Osteoblast (primary cell): ENCODE measurements at regions not wholly inside any gene's neighbourhood (a gene's known extent, or its start where the extent isn't known, plus 50 kb on each side); places are given as distances from the start of the nearest gene placed in this dataset.

Source experiments
- DNase-seq: peaks from one replicate; pipeline ENCODE4 v3.0.0; 2011; ENCODE audit warnings: low spot score, mixed read lengths; ENCODE audit not compliant: insufficient read length; ENCODE audit errors: missing footprints
- H2AFZ ChIP-seq: 2 replicates; pipeline ENCODE4 v1.6.0; 2011; ENCODE audit warnings: mild to moderate bottlenecking, low read length
- H3K27ac ChIP-seq: 2 replicates; pipeline ENCODE4 v1.5.1; 2011; ENCODE audit warnings: mild to moderate bottlenecking, low read depth, low read length, moderate library complexity
- H3K27me3 ChIP-seq: 2 replicates; pipeline ENCODE4 v1.6.0; 2012; ENCODE audit warnings: mild to moderate bottlenecking, control low read depth, inconsistent platforms, low read length, moderate library complexity; ENCODE audit not compliant: insufficient read depth
- H3K36me3 ChIP-seq: 2 replicates; pipeline ENCODE4 v1.5.1; 2011; ENCODE audit warnings: mild to moderate bottlenecking, low read length, control low read depth, moderate library complexity; ENCODE audit not compliant: insufficient read depth
- H3K4me1 ChIP-seq: 2 replicates; pipeline ENCODE4 v1.5.1; 2011; ENCODE audit warnings: mild to moderate bottlenecking, low read length, control low read depth, moderate library complexity; ENCODE audit not compliant: insufficient read depth
- H3K4me2 ChIP-seq: 2 replicates; pipeline ENCODE4 v1.6.0; 2011; ENCODE audit warnings: mild to moderate bottlenecking, low read length; ENCODE audit not compliant: insufficient read depth
- H3K4me3 ChIP-seq: fragments of 200-600 bp; sonication (generic); 3 replicates; pipeline ENCODE4 v1.5.1; 2012; ENCODE audit warnings: mild to moderate bottlenecking, low read length, inconsistent platforms; ENCODE audit not compliant: insufficient read depth
- H3K79me2 ChIP-seq: 2 replicates; pipeline ENCODE4 v1.6.0; 2012; ENCODE audit warnings: mild to moderate bottlenecking, low read length, control low read depth, inconsistent platforms; ENCODE audit not compliant: insufficient read depth
- H3K9me3 ChIP-seq: 2 replicates; pipeline ENCODE4 v1.5.1; 2011; ENCODE audit warnings: low read depth, low read length, control low read depth
- H4K20me1 ChIP-seq: 2 replicates; pipeline ENCODE4 v1.6.0; 2012; ENCODE audit warnings: mild to moderate bottlenecking, low read length, control low read depth; ENCODE audit not compliant: insufficient read depth
- TF ChIP-seq, protein P1 (sequence below): IDR thresholded peaks from 2 replicates; pipeline ENCODE4 v1.5.1; 2011; ENCODE audit warnings: mild to moderate bottlenecking, low read depth, low read length, moderate library complexity; ENCODE audit errors: extremely low read depth

DNA sequence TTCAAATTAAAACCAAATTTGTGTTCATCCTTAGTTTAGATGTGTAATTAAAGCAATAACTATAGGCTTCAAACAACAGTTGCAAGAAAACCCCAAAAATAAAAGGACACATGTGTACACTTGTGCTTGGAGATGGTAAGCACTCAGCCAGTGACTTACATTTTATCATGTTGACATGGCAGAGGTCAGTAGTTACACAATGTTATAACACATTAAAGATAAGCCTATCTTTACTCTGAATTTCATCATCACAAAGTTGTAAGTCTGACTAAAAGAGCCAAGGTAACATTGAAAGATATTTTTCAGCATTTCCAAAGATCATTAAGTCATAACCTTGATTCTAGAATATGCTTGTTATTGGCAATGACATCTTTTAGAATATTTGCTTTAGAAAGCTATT lies 98.5 kb upstream of the PNPLA4 start:
- Histone ChIP-seq H3K4me2 (no peak overlapping the region), H3K36me3 (no peaks in the 10 kb centered on the region), H2AFZ (no peak overlapping the region), H3K27ac (no peak overlapping the region), H3K4me1 (no peaks in the 10 kb centered on the region), H3K27me3 (no peaks in the 10 kb centered on the region), H3K79me2 (no peaks in the 10 kb centered on the region), H3K9me3 (no peaks in the 10 kb centered on the region), H4K20me1 (no peaks in the 10 kb centered on the region), H3K4me3 (no peak overlapping the region)
- TF ChIP-seq, protein P1, sequence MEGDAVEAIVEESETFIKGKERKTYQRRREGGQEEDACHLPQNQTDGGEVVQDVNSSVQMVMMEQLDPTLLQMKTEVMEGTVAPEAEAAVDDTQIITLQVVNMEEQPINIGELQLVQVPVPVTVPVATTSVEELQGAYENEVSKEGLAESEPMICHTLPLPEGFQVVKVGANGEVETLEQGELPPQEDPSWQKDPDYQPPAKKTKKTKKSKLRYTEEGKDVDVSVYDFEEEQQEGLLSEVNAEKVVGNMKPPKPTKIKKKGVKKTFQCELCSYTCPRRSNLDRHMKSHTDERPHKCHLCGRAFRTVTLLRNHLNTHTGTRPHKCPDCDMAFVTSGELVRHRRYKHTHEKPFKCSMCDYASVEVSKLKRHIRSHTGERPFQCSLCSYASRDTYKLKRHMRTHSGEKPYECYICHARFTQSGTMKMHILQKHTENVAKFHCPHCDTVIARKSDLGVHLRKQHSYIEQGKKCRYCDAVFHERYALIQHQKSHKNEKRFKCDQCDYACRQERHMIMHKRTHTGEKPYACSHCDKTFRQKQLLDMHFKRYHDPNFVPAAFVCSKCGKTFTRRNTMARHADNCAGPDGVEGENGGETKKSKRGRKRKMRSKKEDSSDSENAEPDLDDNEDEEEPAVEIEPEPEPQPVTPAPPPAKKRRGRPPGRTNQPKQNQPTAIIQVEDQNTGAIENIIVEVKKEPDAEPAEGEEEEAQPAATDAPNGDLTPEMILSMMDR: no peak
- DNase-seq: no peak

DNA sequence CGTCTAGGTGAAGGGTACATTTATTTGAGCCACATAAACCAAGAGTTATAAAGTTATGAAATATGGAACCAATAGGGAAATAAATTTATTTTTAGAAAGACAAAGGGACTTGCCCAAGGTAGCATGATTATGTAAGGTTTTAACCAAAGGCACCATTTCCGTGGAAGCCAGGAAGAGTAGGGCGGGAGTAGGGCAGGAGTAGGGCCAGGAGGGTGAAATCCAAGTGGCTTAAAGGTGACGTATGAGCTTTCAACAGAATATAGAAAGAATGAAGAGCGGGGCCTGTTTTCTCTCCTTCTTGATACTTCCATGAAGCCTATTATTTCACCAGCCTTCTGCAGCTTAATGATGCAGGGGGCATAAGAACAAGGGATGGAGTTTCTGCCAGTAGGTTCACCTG lies 91.7 kb upstream of the PNPLA4 start:
- no peak for DNase-seq
- Histone ChIP-seq H3K27me3 (no peaks in the 10 kb centered on the region), H3K4me2 (no peak overlapping the region), H3K27ac (no peak overlapping the region), H4K20me1 (no peaks in the 10 kb centered on the region), H3K9me3 (no peaks in the 10 kb centered on the region), H3K36me3 (no peaks in the 10 kb centered on the region), H3K4me1 (no peaks in the 10 kb centered on the region), H2AFZ (no peak overlapping the region), H3K4me3 (no peak overlapping the region), H3K79me2 (no peaks in the 10 kb centered on the region)
- TF ChIP-seq, protein P1: no peak

DNA sequence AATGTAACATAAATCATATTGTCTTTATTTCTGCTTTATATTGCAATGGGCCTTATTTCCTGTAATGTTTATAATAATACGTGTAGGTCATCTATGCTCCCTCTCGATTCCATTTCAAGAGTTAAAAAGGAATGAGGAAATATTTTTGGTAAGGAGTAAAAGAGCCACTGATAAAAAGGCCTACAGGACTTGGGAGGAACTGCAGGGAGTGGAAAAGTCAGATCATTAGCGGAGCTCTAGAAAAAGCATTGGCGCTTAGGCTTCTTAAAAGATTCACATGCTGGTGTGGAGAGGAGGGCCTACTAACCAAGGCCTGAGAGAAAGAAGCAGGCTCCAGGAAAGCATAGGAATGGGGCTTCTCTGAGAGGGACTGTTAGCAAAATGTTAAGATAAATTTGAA lies 82.9 kb upstream of the PNPLA4 start:
- H3K4me3 ChIP-seq: no peak overlapping the region
- no peaks in the 10 kb centered on the region for H3K4me1 ChIP-seq
- H3K36me3 ChIP-seq: no peaks in the 10 kb centered on the region
- H3K27me3 ChIP-seq: no peaks in the 10 kb centered on the region
- TF ChIP-seq, protein P1: no peak
- no peak overlapping the region for H3K27ac ChIP-seq
- no peak for DNase-seq
- no peaks in the 10 kb centered on the region for H4K20me1 ChIP-seq
- H2AFZ ChIP-seq: no peak overlapping the region
- no peak overlapping the region for H3K4me2 ChIP-seq
- no peaks in the 10 kb centered on the region for H3K9me3 ChIP-seq
- no peaks in the 10 kb centered on the region for H3K79me2 ChIP-seq

DNA sequence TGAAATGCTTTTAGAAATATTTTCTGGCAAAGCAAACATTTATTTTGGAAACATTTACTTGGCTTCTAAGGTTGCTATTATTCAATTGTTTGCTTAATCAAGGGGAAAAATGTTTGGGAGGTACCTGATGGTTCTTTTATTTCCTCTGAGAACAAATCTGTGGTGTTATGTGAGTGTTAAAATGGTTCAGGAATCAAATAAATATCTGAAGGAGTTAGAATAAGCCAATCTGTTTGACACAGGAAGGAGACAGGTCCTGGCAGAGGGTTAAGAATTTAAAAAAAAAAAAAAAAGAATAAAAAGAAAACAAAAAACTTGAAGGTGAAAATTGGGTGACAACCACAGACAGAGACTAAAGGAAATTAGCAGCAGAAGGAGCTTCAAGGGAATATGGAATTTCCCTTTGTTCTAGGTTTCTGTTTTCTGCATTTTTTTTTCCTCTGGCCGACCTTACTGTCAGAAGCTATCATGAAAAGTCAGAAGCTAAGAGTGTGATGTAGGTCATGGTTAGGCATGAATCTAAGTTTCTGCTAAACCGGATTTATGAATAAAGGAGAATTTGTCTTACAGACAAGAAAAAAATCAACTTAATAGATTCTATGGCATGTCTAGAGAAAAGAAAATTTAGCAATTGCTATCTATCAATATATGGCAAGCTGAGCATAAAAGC lies 78.6 kb upstream of the PNPLA4 start:
- H3K4me3 ChIP-seq: no peak overlapping the region
- H3K79me2 ChIP-seq: no peaks in the 10 kb centered on the region
- H3K9me3 ChIP-seq: no peaks in the 10 kb centered on the region
- DNase-seq: no peak
- H2AFZ ChIP-seq: no peak overlapping the region
- H3K27me3 ChIP-seq: no peaks in the 10 kb centered on the region
- no peaks in the 10 kb centered on the region for H3K36me3 ChIP-seq
- H3K4me2 ChIP-seq: no peak overlapping the region
- H3K4me1 ChIP-seq: no peaks in the 10 kb centered on the region
- H4K20me1 ChIP-seq: no peaks in the 10 kb centered on the region
- TF ChIP-seq, protein P1: no peak
- no peak overlapping the region for H3K27ac ChIP-seq
